B cell (primary cell): ENCODE measurements at regions not wholly inside any gene's neighbourhood (a gene's known extent, or its start where the extent isn't known, plus 50 kb on each side); places are given as distances from the start of the nearest gene placed in this dataset.

Experiments
- ATAC-seq: fragments of 200-7000 bp; cut with Tn5 transposase; one replicate; pipeline ENCODE4 v1.10.0; 2021; ENCODE audit warnings: low read depth, mild to moderate bottlenecking, moderate number of reproducible peaks, moderate library complexity
- CTCF ChIA-PET: fragments of 350-600 bp; sonication (Branson Sonifier 250); formaldehyde crosslinking; loops from one replicate; lab custom pipeline; 2021; ENCODE audit warnings: antibody characterized with exemption, inconsistent platforms; lab: Charles Lee
- POLR2A ChIA-PET: fragments of 350-600 bp; sonication (Branson Sonifier 250); formaldehyde crosslinking; loops from one replicate; lab custom pipeline; 2021; ENCODE audit warnings: antibody characterized with exemption; lab: Charles Lee
- DNase-seq: peaks from one replicate; pipeline ENCODE4 v3.0.0; 2013
- H2AFZ ChIP-seq: 2 replicates; pipeline ENCODE4 v1.6.1; 2012; ENCODE audit warnings: mild to moderate bottlenecking, low read depth, low read length; ENCODE audit not compliant: insufficient read depth, poor library complexity, severe bottlenecking
- H3K27ac ChIP-seq, 2 donors: 1 replicate in 1 of 2; 2 replicates in 1 of 2; pipeline ENCODE4 v1.5.1; 2012 to 2013; ENCODE audit warnings: low read length in 2 of 2, mild to moderate bottlenecking in 2 of 2, moderate library complexity in 1 of 2
- H3K27me3 ChIP-seq, 4 experiments: fragments of 200-600 bp in 1 of 4; sonication (generic) in 1 of 4; replicated peaks in 1 of 4; 1 replicate in 2 of 4; 2 replicates in 2 of 4; pipeline versions ENCODE4 v1.6.1 to v1.7.0; 2013 to 2016; ENCODE audit warnings: low read length in 3 of 4, mild to moderate bottlenecking in 2 of 4, mixed read lengths in 1 of 4, moderate library complexity in 1 of 4; ENCODE audit not compliant: insufficient read depth in 4 of 4, control insufficient read depth in 3 of 4; ENCODE audit errors: control extremely low read depth in 1 of 4
- H3K36me3 ChIP-seq, 2 experiments: replicated peaks in 1 of 2; 1 replicate in 1 of 2; 2 replicates in 1 of 2; pipeline versions ENCODE4 v1.6.1 to v1.7.1; 2013; ENCODE audit warnings: low read length in 1 of 2; ENCODE audit not compliant: insufficient read depth in 2 of 2, control insufficient read depth in 1 of 2; ENCODE audit errors: control extremely low read depth in 1 of 2, extremely low read depth in 1 of 2
- H3K4me1 ChIP-seq, 2 donors: fragments of 200-600 bp in 1 of 2; sonication (generic) in 1 of 2; 1 replicate in 1 of 2; 2 replicates in 1 of 2; pipeline versions ENCODE4 v1.5.1 to v1.6.1; 2013 to 2017; ENCODE audit warnings: low read length in 2 of 2; ENCODE audit not compliant: control insufficient read depth in 2 of 2, insufficient read depth in 2 of 2
- H3K4me2 ChIP-seq: replicated peaks from 2 replicates; pipeline ENCODE3; 2012; ENCODE audit warnings: mild to moderate bottlenecking, low read depth, low read length; ENCODE audit not compliant: poor library complexity, severe bottlenecking
- H3K4me3 ChIP-seq, 5 experiments: fragments of 200-600 bp in 1 of 5; sonication (generic) in 1 of 5; 1 replicate in 3 of 5; 2 replicates in 2 of 5; pipeline versions ENCODE4 v1.5.1 to v1.7.0; 2011 to 2016; ENCODE audit warnings: low read length in 4 of 5, mild to moderate bottlenecking in 4 of 5, low read depth in 2 of 5, control low read depth in 1 of 5, moderate library complexity in 1 of 5; ENCODE audit not compliant: insufficient read depth in 1 of 5; ENCODE audit errors: control extremely low read depth in 1 of 5, extremely low read depth in 1 of 5
- H3K79me2 ChIP-seq: fragments of 200-600 bp; sonication (generic); one replicate; pipeline ENCODE4 v1.6.0; 2016; ENCODE audit warnings: low read length; ENCODE audit not compliant: control insufficient read depth, insufficient read depth
- H3K9ac ChIP-seq: fragments of 200-600 bp; sonication (generic); 2 replicates; pipeline ENCODE4 v1.6.1; 2017; ENCODE audit warnings: mild to moderate bottlenecking, low read length, moderate library complexity
- H3K9me3 ChIP-seq, 3 donors: one replicate each; pipeline versions ENCODE4 v1.6.1 to v1.7.1; 2013; ENCODE audit warnings: low read length in 2 of 3; ENCODE audit not compliant: control insufficient read depth in 2 of 3, insufficient read depth in 1 of 3; ENCODE audit errors: control extremely low read depth in 1 of 3
- H4K20me1 ChIP-seq: 2 replicates; pipeline ENCODE4 v1.6.0; 2012; ENCODE audit warnings: mild to moderate bottlenecking, low read length; ENCODE audit not compliant: insufficient read depth, control insufficient read depth, poor library complexity, severe bottlenecking
- H3K27ac Mint-ChIP-seq: one replicate; pipeline ENCODE4 v1.8.0; 2021; ENCODE audit warnings: mixed read lengths
- H3K27me3 Mint-ChIP-seq: one replicate; pipeline ENCODE4 v1.8.0; 2021; ENCODE audit warnings: mixed read lengths
- H3K4me1 Mint-ChIP-seq: one replicate; pipeline ENCODE4 v1.8.0; 2021; ENCODE audit warnings: mixed read lengths
- H3K4me3 Mint-ChIP-seq: one replicate; pipeline ENCODE4 v1.8.0; 2021; ENCODE audit warnings: mixed read lengths
- H3K9me3 Mint-ChIP-seq: one replicate; pipeline ENCODE4 v1.8.0; 2022; ENCODE audit warnings: mixed read lengths; ENCODE audit not compliant: insufficient read depth
- EZH2 ChIP-seq: IDR thresholded peaks from 2 replicates; pipeline ENCODE4 v1.6.1; 2012; ENCODE audit warnings: borderline replicate concordance, low read depth, mild to moderate bottlenecking, moderate library complexity, low read length; ENCODE audit not compliant: insufficient read depth, poor library complexity, severe bottlenecking
- WGBS: methylation state at CpG from one replicate; pipeline ENCODE4 v1.1.5; 2013; ENCODE audit warnings: missing lambda C conversion rate; ENCODE audit not compliant: insufficient coverage; 5-methylcytosine and 5-hydroxymethylcytosine counted together
- intact Hi-C: fragments of 100-400 bp; cut with micrococcal nuclease; formaldehyde crosslinking; loops from one replicate; pipeline ENCODE4 v1.10.0; 2022
- TF ChIP-seq, protein P1 (sequence below): fragments of 200-600 bp; IDR thresholded peaks from one replicate; pipeline ENCODE4 v1.8.0; 2022; ENCODE audit warnings: antibody characterized with exemption, mild to moderate bottlenecking

DNA sequence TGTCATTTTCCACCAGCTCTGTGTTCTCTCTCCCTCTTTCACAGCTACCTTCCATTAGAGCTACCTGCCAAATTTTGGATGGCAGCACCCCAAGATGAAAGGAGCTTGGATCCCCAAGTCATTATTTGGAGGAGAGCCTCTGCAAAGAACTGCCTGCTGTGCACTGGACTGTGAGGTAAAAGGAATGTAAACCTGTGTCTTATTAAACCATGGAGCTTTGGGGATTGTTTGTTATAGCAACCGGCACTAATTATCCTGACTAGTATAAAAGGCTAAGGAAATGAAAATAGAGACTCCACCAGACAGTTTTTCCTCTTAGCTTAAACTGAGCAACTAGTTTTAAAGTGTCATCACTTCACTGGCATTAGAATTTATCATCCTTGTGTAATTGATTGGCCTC, 191.6 kb upstream of the DTNBP1 start:
- ChIA-PET CTCF (no interaction called here), POLR2A (no interaction called here)
- no peak overlapping the region for H3K4me3 ChIP-seq
- H2AFZ ChIP-seq: no peak overlapping the region
- intact Hi-C loops: loop anchor here (10.0 kb wide), 1 partner anchor 190 kb away; no protein-coding TSS in a partner anchor
- H3K27me3 Mint-ChIP-seq: peaks cover 5% of the 10 kb centered on the region
- no peak overlapping the region for H3K4me3 Mint-ChIP-seq
- ATAC-seq: no peak
- H3K4me1 Mint-ChIP-seq: no peaks in the 10 kb centered on the region
- H3K9me3 Mint-ChIP-seq: no peaks in the 10 kb centered on the region
- H4K20me1 ChIP-seq: no peaks in the 10 kb centered on the region
- TF ChIP-seq, protein P1, sequence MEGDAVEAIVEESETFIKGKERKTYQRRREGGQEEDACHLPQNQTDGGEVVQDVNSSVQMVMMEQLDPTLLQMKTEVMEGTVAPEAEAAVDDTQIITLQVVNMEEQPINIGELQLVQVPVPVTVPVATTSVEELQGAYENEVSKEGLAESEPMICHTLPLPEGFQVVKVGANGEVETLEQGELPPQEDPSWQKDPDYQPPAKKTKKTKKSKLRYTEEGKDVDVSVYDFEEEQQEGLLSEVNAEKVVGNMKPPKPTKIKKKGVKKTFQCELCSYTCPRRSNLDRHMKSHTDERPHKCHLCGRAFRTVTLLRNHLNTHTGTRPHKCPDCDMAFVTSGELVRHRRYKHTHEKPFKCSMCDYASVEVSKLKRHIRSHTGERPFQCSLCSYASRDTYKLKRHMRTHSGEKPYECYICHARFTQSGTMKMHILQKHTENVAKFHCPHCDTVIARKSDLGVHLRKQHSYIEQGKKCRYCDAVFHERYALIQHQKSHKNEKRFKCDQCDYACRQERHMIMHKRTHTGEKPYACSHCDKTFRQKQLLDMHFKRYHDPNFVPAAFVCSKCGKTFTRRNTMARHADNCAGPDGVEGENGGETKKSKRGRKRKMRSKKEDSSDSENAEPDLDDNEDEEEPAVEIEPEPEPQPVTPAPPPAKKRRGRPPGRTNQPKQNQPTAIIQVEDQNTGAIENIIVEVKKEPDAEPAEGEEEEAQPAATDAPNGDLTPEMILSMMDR: no peak
- TF ChIP-seq EZH2: no peak
- H3K27ac Mint-ChIP-seq: no peak overlapping the region
- no peak overlapping the region for H3K4me2 ChIP-seq
- H3K79me2 ChIP-seq: no peaks in the 10 kb centered on the region
- H3K27me3 ChIP-seq: no peaks in the 10 kb centered on the region
- no peaks in the 10 kb centered on the region for H3K36me3 ChIP-seq
- H3K27ac ChIP-seq: no peak overlapping the region
- no CpG with 5 or more reads among the region's 1 CpG for WGBS
- no peak overlapping the region for H3K9ac ChIP-seq
- no peak for DNase-seq
- H3K4me1 ChIP-seq: no peaks in the 10 kb centered on the region
- no peaks in the 10 kb centered on the region for H3K9me3 ChIP-seq

- Histone ChIP-seq H3K36me3 (no peaks in the 10 kb centered on the region), H3K4me2 (no peak overlapping the region), H3K4me1 (no peaks in the 10 kb centered on the region), H3K79me2 (no peaks in the 10 kb centered on the region), H2AFZ (no peak overlapping the region), H3K9ac (no peak overlapping the region), H3K4me3 (no peak overlapping the region), H4K20me1 (no peaks in the 10 kb centered on the region), H3K9me3 (no peaks in the 10 kb centered on the region), H3K27me3 (no peaks in the 10 kb centered on the region), H3K27ac (no peak overlapping the region)
- no peak overlapping the region for H3K27ac Mint-ChIP-seq
- CTCF ChIA-PET: no interaction called here
- 80% methylated on average over 1 of the region's 1 CpG for WGBS
- H3K27me3 Mint-ChIP-seq: peaks cover 5% of the 10 kb centered on the region
- TF ChIP-seq, protein P1: no peak
- ATAC-seq: no peak
- no peak overlapping the region for H3K4me3 Mint-ChIP-seq
- no peak for DNase-seq
- POLR2A ChIA-PET: no interaction called here
- intact Hi-C loops: loop anchor here (10.0 kb wide), 1 partner anchor 192 kb away; no protein-coding TSS in a partner anchor
- no peaks in the 10 kb centered on the region for H3K9me3 Mint-ChIP-seq
- no peaks in the 10 kb centered on the region for H3K4me1 Mint-ChIP-seq
These were observed 190.4 kb upstream of the DTNBP1 start for GRCh38 chr6:15853259-15853658.
